Panc1 (cell line): ENCODE measurements at regions not wholly inside any gene's neighbourhood (a gene's known extent, or its start where the extent isn't known, plus 50 kb on each side); places are given as distances from the start of the nearest gene placed in this dataset.

ENCODE experiments used
- ATAC-seq: fragments of 200-7000 bp; cut with Tn5 transposase; 2 replicates; pipeline ENCODE4 v1.9.1; 2020; ENCODE audit warnings: mild to moderate bottlenecking, moderate library complexity
- BruUV-seq: library from RNA; stranded (reverse); fragments of 400-500 nt; replicated peaks from 2 replicates; lab custom pipeline; 2021; lab: Mats Ljungman, UMichigan
- CTCF ChIA-PET: fragments of 300-600 bp; sonication (Branson Sonifier 250); formaldehyde crosslinking; loops from one replicate; lab custom pipeline; 2022; ENCODE audit warnings: antibody characterized with exemption; lab: Charles Lee
- POLR2A ChIA-PET: fragments of 300-600 bp; sonication (Branson Sonifier 250); formaldehyde crosslinking; loops from one replicate; lab custom pipeline; 2022; ENCODE audit warnings: antibody characterized with exemption; lab: Charles Lee
- DNase-seq: peaks from one replicate; pipeline ENCODE4 v3.0.0-alpha.2; 2010; ENCODE audit warnings: low read depth, low spot score
- H3K27ac ChIP-seq: 2 replicates; pipeline ENCODE4 v1.5.1; 2011; ENCODE audit warnings: mild to moderate bottlenecking, low read length, inconsistent platforms
- H3K27me3 ChIP-seq: fragments of 200-500 bp; sonication (Bioruptor generic); 2 replicates; pipeline ENCODE4 v1.6.0; 2014; ENCODE audit warnings: low read length, inconsistent platforms; ENCODE audit not compliant: control insufficient read depth, insufficient read depth
- H3K36me3 ChIP-seq: fragments of 200-500 bp; sonication (Bioruptor generic); 2 replicates; pipeline ENCODE4 v1.5.1; 2014; ENCODE audit warnings: inconsistent platforms, mild to moderate bottlenecking, low read length, moderate library complexity; ENCODE audit not compliant: control insufficient read depth, insufficient read depth
- H3K4me1 ChIP-seq: 2 replicates; pipeline ENCODE4 v1.5.1; 2011; ENCODE audit warnings: inconsistent platforms, mild to moderate bottlenecking, low read length, moderate library complexity; ENCODE audit not compliant: control insufficient read depth, insufficient read depth
- H3K4me3 ChIP-seq, 2 experiments: 2 replicates each; pipeline ENCODE4 v1.5.1; 2011 to 2012; ENCODE audit warnings: low read depth in 2 of 2, low read length in 2 of 2, mild to moderate bottlenecking in 2 of 2, inconsistent platforms in 1 of 2, moderate library complexity in 1 of 2
- H3K9me3 ChIP-seq: fragments of 200-500 bp; sonication (Bioruptor generic); 2 replicates; pipeline ENCODE4 v1.5.1; 2014; ENCODE audit warnings: low read depth, mild to moderate bottlenecking, inconsistent platforms, low read length, moderate library complexity; ENCODE audit not compliant: control insufficient read depth, insufficient read depth
- CTCF ChIP-seq: fragments of 450-650 bp; IDR thresholded peaks from 2 replicates; pipeline ENCODE4 v1.5.1; 2017; ENCODE audit warnings: mild to moderate bottlenecking
- POLR2AphosphoS5 ChIP-seq: IDR thresholded peaks from 2 replicates; pipeline ENCODE4 v1.6.1; 2012; ENCODE audit warnings: mild to moderate bottlenecking, low read depth, low read length, moderate library complexity
- REST ChIP-seq, 2 experiments: IDR thresholded peaks; 2 replicates each; pipeline ENCODE4 v1.6.1; 2011 to 2012; ENCODE audit warnings: low read depth in 2 of 2, control low read depth in 1 of 2, low read length in 1 of 2, mild to moderate bottlenecking in 1 of 2, moderate library complexity in 1 of 2; ENCODE audit not compliant: insufficient read depth in 1 of 2
- SIN3A ChIP-seq: IDR thresholded peaks from 2 replicates; pipeline ENCODE4 v1.6.1; 2012; ENCODE audit warnings: low read depth, mild to moderate bottlenecking, low read length, moderate library complexity, borderline replicate concordance; ENCODE audit not compliant: insufficient read depth
- TCF7L2 ChIP-seq: IDR thresholded peaks from 2 replicates; pipeline ENCODE4 v1.6.1; 2011; ENCODE audit warnings: mild to moderate bottlenecking, low read depth, low read length, inconsistent platforms
- in situ Hi-C: cut with HindIII; loops from 2 replicates; pipeline ENCODE4 v1.10.0; 2016; ENCODE audit warnings: low sequenced_read_pairs, low pct_unique_long_range_greater_than_20kb
- intact Hi-C: fragments of 100-400 bp; cut with micrococcal nuclease; formaldehyde crosslinking; loops from one replicate; pipeline ENCODE4 v1.10.0; 2022; ENCODE audit not compliant: unreplicated experiment

DNA sequence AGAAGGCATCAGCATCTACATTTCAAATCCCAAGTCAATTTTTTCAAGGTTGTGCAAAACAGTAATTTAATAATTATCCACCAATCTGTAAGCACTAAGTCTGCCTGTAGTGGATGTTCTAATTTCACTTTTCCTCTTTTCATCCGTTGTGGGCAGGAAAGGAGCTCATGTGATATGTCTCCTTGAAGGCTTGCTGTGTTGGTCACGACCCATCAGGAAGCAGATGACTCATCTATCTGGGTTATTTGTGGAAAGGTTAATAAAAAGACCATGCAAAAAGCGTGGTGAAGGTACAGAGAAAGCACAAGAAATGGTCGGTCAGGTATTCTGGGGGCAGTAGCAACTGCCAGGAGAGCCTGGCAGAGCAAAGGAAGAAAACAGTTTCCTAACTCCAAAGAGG, 476.7 kb upstream of the RAB6C start:
- in situ Hi-C loops, result no loop called here

GRCh38 chr2:129504646-129505045, 474.8 kb upstream of the RAB6C start:
- H3K9me3 ChIP-seq, result no peaks in the 10 kb centered on the region
- no peak for TF ChIP-seq SIN3A
- no peak for TF ChIP-seq REST (IDR thresholded peaks at IDR 0.05; ENCODE audit: insufficient read depth in 1 of 2, low read depth in 2 of 2, low read length in 1 of 2)
- no peak for TF ChIP-seq CTCF
- no peak for TF ChIP-seq POLR2AphosphoS5
- no peak for TF ChIP-seq TCF7L2
- H3K36me3 ChIP-seq, result no peaks in the 10 kb centered on the region
- no peaks in the 10 kb centered on the region for H3K27me3 ChIP-seq
- in situ Hi-C loops, result no loop called here
- ATAC-seq, result no peak
- no TSS peak for BruUV-seq
- CTCF ChIA-PET, result no interaction called here
- H3K4me3 ChIP-seq, result no peak overlapping the region
- POLR2A ChIA-PET, result no interaction called here
- no peaks in the 10 kb centered on the region for H3K4me1 ChIP-seq
- DNase-seq, result no peak
- intact Hi-C loops, result no loop called here
- H3K27ac ChIP-seq, result no peak overlapping the region

More for the DNA sequence above, 476.7 kb upstream of the RAB6C start:
- Histone ChIP-seq H3K27me3 (no peaks in the 10 kb centered on the region), H3K36me3 (no peaks in the 10 kb centered on the region), H3K4me3 (no peak overlapping the region), H3K9me3 (no peaks in the 10 kb centered on the region), H3K27ac (no peak overlapping the region), H3K4me1 (no peaks in the 10 kb centered on the region)
- no TSS peak for BruUV-seq
- intact Hi-C loops, result no loop called here
- ChIA-PET CTCF (no interaction called here), POLR2A (no interaction called here)
- no peak for TF ChIP-seq POLR2AphosphoS5
- TF ChIP-seq REST (IDR thresholded peaks at IDR 0.05; ENCODE audit: insufficient read depth in 1 of 2, low read depth in 2 of 2, low read length in 1 of 2), result no peak
- TF ChIP-seq CTCF, result no peak
- no peak for TF ChIP-seq SIN3A
- no peak for TF ChIP-seq TCF7L2
- DNase-seq, result no peak
- ATAC-seq, result no peak
